Ovary (tissue), 7 donors: ENCODE measurements at regions not wholly inside any gene's neighbourhood (a gene's known extent, or its start where the extent isn't known, plus 50 kb on each side); places are given as distances from the start of the nearest gene placed in this dataset.

Experiments
- DNase-seq, 5 donors: peaks; one replicate each; pipeline ENCODE4 v3.0.0-alpha.2; 2019 to 2020
- H3K27ac ChIP-seq, 2 donors: fragments of 200-600 bp; one replicate each; pipeline versions ENCODE4 v1.5.1 to v1.8.0; 2019 to 2022
- H3K27me3 ChIP-seq: fragments of 200-600 bp; one replicate; pipeline ENCODE4 v1.8.0; 2022
- H3K36me3 ChIP-seq: fragments of 200-600 bp; sonication (generic); one replicate; pipeline ENCODE4 v1.5.1; 2019
- H3K4me1 ChIP-seq: one replicate; pipeline ENCODE4 v1.8.1; 2013; ENCODE audit warnings: mild to moderate bottlenecking, moderate library complexity; ENCODE audit not compliant: insufficient read depth
- H3K4me3 ChIP-seq: fragments of 200-600 bp; sonication (generic); one replicate; pipeline ENCODE4 v1.5.1; 2017
- H3K9me3 ChIP-seq, 2 donors: fragments of 200-600 bp in 1 of 2; sonication (generic) in 1 of 2; one replicate each; pipeline versions ENCODE4 v1.5.1 to v1.8.1; 2013 to 2019; ENCODE audit warnings: mild to moderate bottlenecking in 1 of 2, moderate library complexity in 1 of 2
- EP300 ChIP-seq: sonication (generic); formaldehyde crosslinking; IDR thresholded peaks from one replicate; pipeline ENCODE4 v1.6.1; 2017; ENCODE audit warnings: antibody characterized with exemption
- POLR2A ChIP-seq: fragments of 450-650 bp; IDR thresholded peaks from one replicate; pipeline ENCODE4 v1.6.1; 2017; ENCODE audit warnings: antibody characterized with exemption, mild to moderate bottlenecking, moderate library complexity
- WGBS, 3 donors: extraction: QIAGEN DNeasy Blood & Tissue Kit in 1 of 3; methylation state at CpG; one replicate each; pipeline versions ENCODE4 v1.1.5 to v1.1.7; 2013 to 2017; 5-methylcytosine and 5-hydroxymethylcytosine counted together
- intact Hi-C, 4 donors: fragments of 100-400 bp; cut with DNase I; formaldehyde crosslinking; loops; one replicate each; pipeline versions ENCODE4 v1.11.0 to v1.15.1; 2022 to 2023
- TF ChIP-seq, protein P1 (sequence below), 3 donors: fragments of 450-650 bp in 2 of 3; fragments of 200-600 bp in 1 of 3; IDR thresholded peaks; one replicate each; pipeline versions ENCODE4 v1.5.1 to v1.8.0; 2016 to 2022; ENCODE audit warnings: antibody characterized with exemption in 3 of 3, mild to moderate bottlenecking in 1 of 3
- donor health status: DM: no; HTN: no; CAD: no; lungs with moderate emphysema.
- donor health status: DM: no; HTN: no; CAD: no.
- donor health status: Bipolar disorder and iron deficiency.
- donor health status: DM: no; HTN: no; CAD: no.
- donor health status: DM: yes; HTN: yes; CAD: no.

DNA sequence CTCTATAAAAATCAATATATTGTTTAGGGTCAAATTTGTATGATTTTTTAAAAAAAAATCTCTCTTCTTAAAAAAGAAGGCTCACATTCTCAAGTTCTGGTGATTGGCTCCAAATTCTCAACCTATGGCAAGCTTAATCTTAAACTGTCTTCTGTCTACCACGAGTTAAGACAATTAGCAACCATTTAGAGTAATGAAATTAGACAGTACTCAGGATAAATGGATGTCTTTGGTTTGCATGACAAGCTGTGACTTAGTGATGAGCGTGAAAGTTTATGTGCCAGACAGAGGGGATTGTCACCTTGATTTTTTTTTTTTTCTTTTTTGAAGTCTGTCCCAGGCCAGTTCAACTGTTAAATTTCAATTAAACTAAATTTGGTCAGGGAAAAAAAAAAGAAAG, 1632.3 kb downstream of the MAT2B start:
- intact Hi-C loops = no loop called here
- H3K27ac ChIP-seq = no peak overlapping the region
- no peaks in the 10 kb centered on the region for H3K27me3 ChIP-seq
- no peaks in the 10 kb centered on the region for H3K36me3 ChIP-seq
- H3K4me3 ChIP-seq = no peak overlapping the region
- WGBS, 3 donors = 51 to 63% (median 59%) methylated on average over 2 of the region's 2 CpGs
- no peak for DNase-seq
- H3K4me1 ChIP-seq = no peaks in the 10 kb centered on the region
- no peak for TF ChIP-seq EP300
- TF ChIP-seq, protein P1, sequence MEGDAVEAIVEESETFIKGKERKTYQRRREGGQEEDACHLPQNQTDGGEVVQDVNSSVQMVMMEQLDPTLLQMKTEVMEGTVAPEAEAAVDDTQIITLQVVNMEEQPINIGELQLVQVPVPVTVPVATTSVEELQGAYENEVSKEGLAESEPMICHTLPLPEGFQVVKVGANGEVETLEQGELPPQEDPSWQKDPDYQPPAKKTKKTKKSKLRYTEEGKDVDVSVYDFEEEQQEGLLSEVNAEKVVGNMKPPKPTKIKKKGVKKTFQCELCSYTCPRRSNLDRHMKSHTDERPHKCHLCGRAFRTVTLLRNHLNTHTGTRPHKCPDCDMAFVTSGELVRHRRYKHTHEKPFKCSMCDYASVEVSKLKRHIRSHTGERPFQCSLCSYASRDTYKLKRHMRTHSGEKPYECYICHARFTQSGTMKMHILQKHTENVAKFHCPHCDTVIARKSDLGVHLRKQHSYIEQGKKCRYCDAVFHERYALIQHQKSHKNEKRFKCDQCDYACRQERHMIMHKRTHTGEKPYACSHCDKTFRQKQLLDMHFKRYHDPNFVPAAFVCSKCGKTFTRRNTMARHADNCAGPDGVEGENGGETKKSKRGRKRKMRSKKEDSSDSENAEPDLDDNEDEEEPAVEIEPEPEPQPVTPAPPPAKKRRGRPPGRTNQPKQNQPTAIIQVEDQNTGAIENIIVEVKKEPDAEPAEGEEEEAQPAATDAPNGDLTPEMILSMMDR (IDR thresholded peaks at IDR 0.05) = no peak
- TF ChIP-seq POLR2A = no peak
- no peaks in the 10 kb centered on the region for H3K9me3 ChIP-seq

- Histone ChIP-seq H3K36me3 (no peaks in the 10 kb centered on the region), H3K9me3 (no peaks in the 10 kb centered on the region), H3K27me3 (no peaks in the 10 kb centered on the region), H3K4me3 (no peak overlapping the region), H3K27ac (no peak overlapping the region), H3K4me1 (no peaks in the 10 kb centered on the region)
- 9 to 22% (median 12%) methylated on average over 7 of the region's 7 CpGs for WGBS, 3 donors
- DNase-seq = no peak
- TF ChIP-seq, protein P1 (IDR thresholded peaks at IDR 0.05) = no peak
- TF ChIP-seq EP300 (no peak), POLR2A (no peak)
- intact Hi-C loops = no loop called here
These were observed 1632.8 kb downstream of the MAT2B start for GRCh38 chr5:165138236-165138635.

DNA sequence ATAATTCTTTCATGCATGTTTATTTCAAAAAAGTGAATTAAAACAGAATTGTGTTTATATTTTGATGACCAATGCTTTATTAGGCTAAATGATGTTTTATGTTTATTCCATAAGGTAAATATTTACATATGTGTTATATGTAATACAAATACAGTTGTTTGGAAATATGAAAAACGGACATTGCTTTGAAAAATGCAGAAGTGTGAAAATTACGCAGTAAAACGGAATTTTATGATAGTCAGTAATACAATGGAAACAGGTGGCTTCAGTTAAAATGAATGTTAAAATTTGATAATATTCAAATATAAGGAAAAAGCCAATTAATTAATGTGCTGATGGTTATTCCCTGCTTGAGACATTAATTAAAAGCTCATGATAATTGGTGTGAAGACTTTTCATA, 1633.8 kb downstream of the MAT2B start:
- no peak for DNase-seq
- Histone ChIP-seq H3K9me3 (no peaks in the 10 kb centered on the region), H3K36me3 (no peaks in the 10 kb centered on the region), H3K4me3 (no peak overlapping the region), H3K4me1 (no peaks in the 10 kb centered on the region), H3K27me3 (no peaks in the 10 kb centered on the region), H3K27ac (no peak overlapping the region)
- TF ChIP-seq POLR2A = no peak
- no peak for TF ChIP-seq EP300
- TF ChIP-seq, protein P1 (IDR thresholded peaks at IDR 0.05) = no peak
- intact Hi-C loops = no loop called here
- 88 to 91% (median 89%) methylated on average over 3 of the region's 3 CpGs for WGBS, 3 donors

- no peak for TF ChIP-seq POLR2A
- TF ChIP-seq, protein P1 (IDR thresholded peaks at IDR 0.05) = no peak
- no peak for TF ChIP-seq EP300
- Histone ChIP-seq H3K36me3 (no peaks in the 10 kb centered on the region), H3K9me3 (no peaks in the 10 kb centered on the region), H3K4me3 (no peak overlapping the region), H3K4me1 (no peaks in the 10 kb centered on the region), H3K27ac (no peak overlapping the region), H3K27me3 (no peaks in the 10 kb centered on the region)
- 68 to 75% (median 73%) methylated on average over 3 of the region's 3 CpGs for WGBS, 3 donors
- intact Hi-C loops = no loop called here
- no peak for DNase-seq
These were observed 1634.3 kb downstream of the MAT2B start for GRCh38 chr5:165139721-165140120.

DNA sequence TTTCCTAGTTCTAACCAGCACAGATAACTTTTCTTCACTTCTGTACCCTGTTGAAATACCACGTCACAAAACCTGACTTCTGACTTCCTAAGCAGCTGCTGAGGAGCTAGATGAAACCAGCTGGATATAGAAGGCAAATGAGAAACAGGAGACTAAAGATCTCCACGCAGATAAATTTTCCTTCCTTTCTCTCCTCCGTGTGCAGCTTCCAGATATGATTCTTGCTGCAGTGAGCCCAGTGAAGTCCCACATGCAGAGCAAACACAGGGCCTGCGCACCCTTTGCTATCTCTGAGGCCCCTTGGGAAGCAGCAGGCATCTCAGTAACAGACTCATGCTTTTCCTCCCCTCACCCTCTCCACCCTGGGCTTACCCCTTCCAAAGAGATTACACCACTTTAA, 1638.3 kb downstream of the MAT2B start:
- WGBS, 3 donors = 28 to 38% (median 33%) methylated on average over 4 of the region's 4 CpGs
- Histone ChIP-seq H3K36me3 (no peaks in the 10 kb centered on the region), H3K4me1 (no peaks in the 10 kb centered on the region), H3K27me3 (no peaks in the 10 kb centered on the region), H3K4me3 (no peak overlapping the region), H3K27ac (no peak overlapping the region), H3K9me3 (no peaks in the 10 kb centered on the region)
- DNase-seq = no peak
- TF ChIP-seq EP300 = no peak
- intact Hi-C loops = no loop called here
